ENCODE measurements at regions not wholly inside any gene's neighbourhood (a gene's known extent, or its start where the extent isn't known, plus 50 kb on each side); places are given as distances from the start of the nearest gene placed in this dataset.

DNA sequence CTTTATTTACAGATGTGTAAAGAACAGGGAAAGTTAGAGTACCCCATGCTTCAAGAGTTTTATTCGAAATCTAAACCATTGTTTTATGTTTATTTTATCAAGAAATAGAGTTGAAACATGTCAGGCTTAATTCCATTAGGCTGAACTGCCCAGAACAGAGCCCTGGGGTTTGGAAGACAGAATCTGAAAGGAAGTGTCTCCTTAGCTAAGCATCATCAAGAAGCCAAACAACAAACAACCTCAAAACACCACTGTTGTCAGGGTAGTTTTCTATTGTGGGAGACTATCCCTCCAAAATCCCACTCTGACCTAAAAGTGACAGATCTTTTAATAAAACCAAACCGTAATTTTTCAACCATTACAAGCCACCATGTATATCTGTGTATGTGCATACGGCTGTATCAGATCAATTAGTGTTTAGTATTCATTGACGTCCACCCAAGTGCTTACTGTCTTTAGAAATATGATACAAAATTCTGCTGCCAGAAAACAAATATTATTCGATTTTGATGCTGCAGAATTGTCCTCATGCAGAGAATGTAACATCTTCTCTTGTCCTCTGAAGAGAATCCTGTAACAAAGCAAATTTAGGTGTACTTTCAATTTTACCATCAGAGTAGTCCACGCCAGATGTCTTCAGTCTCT lies 271.9 kb upstream of the TMEM161B start:
- no peak for DNase-seq

DNA sequence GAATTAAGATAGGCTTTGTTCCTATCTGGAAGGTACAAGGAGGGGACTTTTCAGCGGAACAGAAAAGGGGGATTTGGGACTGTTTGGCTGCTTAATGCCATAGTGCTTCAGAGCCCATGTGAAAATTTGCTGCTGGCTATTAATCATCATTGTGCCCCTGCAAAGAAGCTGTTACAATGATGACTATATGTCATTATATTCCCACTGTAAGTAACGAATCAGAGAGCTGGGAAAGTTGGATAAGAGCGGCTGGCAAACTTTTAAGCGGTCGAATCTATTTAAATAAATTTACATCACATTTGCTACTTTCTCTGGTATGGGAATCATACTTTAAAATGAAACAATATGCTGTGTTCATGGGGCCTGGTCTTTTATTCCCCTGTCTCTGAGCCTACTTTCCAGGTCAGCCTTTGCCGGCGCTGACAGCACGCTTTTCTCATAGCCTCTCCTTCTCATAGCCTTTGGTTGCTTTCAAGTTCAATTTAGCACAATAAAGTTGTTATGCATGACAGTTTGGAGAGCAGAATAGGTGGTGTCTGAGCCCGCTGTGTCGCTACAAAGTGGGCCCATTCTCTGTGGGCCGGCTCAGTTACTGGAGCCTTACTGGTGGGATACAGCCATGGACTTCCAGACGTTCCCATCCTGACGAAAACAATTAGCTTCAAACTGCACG lies 271.2 kb upstream of the TMEM161B start:
- DNase-seq = no peak

DNA sequence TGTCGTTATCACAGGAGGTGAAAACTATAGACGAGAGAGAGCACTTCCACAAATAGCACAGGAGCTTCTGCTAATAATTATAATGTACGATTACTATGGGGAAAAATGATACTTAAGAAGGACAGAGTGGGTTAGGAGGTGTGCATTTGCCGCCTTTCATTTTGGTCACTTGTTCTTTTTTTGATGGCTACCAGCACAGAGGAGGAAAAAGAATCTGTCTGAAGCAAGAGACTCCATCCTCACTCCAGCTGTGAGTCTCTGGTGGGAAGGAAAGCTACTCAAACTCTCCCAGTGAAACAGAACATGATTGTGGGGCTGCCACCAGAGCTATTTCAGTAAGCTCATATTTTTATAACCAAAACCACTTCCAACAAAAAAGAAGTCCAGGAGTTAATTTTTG lies 270.4 kb upstream of the TMEM161B start:
- DNase-seq = no peak

DNA sequence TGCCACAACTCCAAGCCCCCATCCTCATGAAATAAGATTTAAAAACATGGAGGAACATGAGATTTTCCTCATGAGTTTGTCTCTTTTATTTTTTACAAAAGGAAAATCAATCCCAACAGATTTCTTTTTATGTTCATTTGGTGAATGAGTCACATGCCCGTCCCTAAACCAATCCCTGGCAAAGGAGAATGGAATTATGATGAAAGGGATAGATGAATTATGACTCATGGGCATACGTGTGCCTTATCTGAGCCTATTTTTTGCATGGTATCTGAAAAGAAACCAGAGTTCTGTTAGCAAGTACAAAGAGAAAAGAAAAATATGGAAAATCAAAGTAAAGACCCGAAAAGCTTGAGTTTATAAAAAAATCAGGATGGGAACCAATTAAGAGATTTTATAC lies 267.5 kb upstream of the TMEM161B start:
- DNase-seq = no peak

DNA sequence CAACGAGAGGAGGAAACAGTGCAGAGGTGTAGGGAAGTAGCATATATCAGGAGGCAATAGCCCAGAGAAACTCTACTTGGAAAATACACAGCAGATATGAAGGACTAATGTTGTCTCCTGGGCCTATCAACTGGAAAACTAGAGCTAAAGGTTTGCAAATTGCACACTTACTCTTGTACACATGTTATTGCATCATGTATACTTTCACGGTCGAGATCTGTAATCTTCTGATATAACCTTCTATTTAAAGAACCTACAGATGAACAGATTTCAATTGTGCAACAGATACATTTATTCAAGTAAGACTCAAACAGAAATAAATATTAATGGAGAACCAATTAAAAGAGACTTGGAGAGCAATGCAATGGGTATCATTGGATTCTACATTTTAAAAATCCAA lies 256.3 kb upstream of the TMEM161B start:
- DNase-seq = no peak

DNA sequence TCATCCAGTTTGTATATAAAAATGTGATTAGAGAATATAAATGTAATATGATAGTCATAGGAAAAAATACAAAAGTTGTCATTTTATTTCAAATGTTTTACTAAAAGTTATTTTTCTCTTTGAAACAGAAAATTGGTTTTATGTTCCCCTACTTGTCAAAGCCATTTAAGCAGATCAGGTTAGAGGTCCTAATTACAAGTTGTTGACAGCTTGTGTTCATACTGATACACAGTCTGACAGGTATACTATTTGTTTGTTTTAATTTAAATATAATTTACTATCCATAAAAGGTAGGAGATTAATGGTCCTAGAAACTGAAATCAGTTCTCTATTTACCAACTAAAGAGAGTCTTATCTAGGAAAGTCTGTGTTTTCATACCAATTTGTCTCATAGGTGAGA lies 250.4 kb upstream of the TMEM161B start:
- no peak for DNase-seq

DNA sequence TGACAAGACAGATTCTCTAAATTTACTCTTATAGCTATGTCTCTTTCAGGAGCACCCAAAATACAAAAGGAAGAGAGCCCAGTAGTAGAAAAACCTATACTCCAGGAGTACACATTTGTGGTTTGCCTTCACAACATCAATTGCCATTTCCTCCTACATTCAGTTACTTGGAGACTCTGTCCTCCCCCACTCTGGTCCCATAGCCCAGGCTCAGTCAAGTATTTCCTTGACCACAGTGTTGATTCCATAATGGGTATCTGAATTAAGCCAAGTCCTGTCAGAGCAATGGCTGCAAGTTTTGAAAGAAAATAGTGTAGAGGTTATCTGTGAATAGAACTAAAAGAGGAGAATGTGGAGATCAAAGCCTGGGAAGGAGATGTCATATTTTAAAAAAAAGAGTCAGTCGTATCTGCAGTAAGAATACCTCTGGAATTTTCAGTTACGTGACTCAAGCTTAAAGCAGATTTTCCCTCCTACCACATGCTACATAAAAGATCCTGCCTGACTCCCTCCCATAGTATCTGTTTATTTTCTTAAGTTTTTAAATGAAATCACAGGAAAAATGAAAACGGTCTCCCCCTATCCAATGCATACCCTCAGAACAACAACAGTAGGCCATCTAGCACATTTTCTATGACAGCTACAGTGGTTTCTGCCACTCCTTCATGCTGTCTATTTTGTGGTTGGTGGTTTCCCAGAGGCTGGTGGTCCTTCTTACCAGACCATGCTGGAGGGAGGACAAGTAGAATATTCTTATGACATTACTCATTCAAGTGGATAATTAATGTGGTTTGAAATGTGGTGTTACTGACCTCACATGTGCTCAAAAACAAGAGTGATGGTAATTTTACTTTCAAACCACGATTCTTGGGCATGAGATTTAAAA lies 249.7 kb upstream of the TMEM161B start:
- no peak for DNase-seq

DNA sequence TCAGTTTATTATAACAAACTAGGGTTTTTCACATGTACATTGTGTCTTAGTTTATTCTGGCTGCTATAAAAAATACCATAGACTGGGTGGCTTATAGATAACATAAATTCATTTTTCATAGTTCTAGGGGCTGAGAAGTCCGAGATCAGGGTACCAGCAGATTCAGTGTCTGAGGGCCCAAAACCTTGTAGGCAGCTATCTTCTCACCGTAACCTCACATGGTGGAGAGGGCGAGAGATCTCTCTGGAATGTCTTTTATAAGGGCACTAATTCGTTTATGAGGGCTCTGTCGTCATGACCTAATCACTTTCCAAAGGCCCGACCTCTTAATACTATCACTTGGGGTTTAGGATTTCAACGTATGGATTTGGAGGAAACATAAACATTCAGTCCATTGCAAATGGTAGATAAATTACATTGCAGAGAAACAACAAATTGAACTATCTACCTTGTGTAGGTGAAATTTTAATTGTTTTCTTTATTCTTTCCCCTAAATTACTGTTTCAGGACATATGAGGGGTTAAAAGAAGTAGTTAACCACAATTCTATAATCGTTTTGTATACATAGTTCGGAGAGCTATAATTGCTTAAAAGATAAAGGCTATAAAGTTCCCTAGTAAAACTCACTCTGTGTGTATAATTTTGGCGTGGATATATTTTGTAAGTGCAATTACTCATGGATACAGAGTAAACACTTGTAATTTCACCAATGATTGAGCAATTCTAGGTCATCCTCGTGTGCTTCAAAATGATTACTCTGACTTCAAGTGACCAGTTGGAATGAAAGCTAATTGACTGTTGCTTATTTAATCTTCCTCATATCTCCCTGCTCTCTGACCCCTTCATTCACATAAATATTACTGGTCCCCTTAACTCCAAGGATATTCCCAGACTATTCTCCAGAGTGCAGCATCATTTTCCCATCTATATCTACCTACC lies 247.5 kb upstream of the TMEM161B start:
- peak; percentile 18 for DNase-seq

DNA sequence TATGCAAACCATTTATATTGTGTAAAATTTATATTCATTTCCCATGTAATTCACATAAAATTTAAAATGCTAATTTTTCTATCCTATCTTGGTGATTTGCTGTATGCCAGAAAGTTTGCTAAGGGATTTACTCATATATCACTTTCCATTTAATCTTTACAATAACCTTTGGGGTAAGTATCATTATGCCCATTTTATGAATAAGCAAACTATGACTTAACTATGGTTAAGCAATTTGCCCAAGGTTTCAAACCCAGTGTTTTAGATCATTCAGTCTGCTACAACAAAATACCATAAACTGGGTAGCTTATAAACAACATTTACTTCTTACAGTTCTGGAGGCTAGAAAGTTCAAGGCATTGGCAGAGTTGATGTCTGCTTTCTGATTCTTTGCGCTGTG lies 246.4 kb upstream of the TMEM161B start:
- DNase-seq = no peak

DNA sequence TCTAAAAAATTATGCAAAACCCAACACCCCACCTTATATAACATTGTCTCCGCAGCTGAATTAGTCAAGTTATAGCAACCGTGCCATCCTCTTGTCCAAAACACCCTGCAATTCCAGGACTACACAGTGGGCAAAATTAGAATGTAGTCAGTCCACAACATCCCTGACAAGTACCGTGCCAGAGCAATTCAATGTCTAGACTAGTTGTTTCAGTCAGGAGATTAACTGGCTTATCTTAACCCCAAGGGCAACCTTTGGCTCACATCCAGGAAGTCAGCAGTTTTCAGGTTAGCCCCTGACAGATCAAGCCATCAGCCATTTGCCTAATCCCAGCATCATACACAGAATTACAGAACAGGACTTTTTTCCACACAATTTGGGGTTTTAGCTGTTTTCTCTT lies 240.8 kb upstream of the TMEM161B start:
- DNase-seq = no peak

DNA sequence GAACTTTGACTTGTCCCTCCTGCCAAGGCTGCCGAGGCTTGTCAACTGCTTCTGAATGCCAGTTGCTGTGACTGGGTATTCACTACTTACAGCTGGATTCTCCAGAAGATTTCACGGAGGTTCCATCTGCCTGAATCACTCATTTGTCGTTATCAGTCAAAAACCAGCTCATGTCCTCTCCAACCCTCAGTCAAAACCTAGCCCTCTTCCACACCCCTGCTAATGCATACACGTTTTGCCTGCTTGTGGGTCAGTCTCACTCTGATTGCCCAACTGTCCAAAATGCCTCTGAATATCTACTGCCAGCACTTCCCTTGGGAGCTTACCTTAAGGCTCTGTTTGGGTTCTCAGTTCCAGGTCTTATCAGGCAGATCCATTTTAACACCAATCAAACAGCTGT lies 238.6 kb upstream of the TMEM161B start:
- DNase-seq = no peak

DNA sequence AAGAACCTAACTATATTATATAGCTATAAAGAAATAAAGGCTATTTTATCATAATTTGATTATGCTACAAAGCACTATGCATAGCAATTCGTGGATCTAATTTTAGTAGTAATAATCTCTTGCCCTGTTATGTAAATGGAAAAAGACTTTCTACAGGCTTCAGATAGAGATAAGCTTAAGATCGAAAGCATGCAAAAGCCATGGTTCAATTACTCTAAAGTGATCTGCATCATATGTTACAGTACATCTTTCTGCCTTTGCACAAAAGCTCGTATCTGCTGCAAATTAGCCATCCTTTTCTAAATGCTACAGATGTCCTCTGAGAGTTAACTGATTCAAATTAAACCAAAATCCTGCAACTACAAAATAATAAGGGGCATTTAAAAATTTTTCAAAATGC lies 234.8 kb upstream of the TMEM161B start:
- DNase-seq = no peak

DNA sequence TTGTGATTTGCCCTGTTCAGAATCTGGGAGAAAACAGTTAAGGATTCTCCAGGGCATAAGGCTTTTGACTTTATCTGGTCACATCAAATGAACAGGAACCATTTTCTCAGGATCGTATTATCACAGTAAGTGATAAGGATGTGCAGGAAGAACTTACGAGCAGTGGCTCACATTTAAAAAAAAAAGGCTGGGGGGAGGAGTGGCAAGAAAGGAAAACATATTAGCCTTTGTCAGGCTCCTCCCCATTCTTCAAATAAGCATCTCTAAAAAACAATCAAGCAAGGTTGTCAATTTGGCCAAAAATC lies 234.3 kb upstream of the TMEM161B start:
- no peak for DNase-seq

DNA sequence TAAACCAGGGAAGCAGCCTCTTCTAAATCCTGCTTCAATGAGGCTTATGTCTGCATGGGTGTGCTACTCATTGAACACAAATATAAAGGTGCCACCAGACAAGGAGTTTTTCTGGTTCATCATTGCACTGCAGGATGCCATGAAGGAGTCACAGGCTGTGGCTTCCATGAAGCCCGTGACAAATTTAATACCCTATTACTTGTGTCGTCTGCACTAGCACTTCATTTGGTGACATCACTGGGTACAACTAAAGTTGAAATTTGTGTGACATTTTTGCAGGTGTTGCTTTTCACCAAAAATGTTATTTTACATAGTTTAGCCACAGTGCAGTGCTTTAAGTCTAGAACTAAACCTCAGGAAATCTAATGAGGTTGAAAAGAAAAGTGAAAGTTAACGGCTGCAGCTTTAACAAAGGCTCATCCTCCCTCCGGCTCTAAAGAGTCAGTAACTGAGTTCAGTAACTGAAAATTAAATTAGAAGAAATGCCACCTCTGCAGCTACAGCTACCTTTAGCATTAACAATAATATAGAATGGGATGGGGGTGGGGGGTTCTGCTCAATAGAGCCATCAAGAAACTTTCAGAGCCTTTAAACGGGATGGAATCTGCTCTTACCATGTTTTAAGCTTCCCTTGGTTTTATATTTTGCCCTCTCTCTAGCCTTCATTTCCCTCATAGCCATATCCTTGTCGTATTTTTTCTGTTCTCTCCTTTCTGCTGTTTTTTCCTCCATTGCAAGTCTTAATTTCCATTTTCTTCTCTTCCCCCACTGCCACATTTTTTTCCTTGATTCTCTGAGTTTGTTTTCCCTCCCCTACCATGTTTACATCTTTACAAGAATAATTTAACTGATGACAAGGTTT lies 233.8 kb upstream of the TMEM161B start:
- no peak for DNase-seq

DNA sequence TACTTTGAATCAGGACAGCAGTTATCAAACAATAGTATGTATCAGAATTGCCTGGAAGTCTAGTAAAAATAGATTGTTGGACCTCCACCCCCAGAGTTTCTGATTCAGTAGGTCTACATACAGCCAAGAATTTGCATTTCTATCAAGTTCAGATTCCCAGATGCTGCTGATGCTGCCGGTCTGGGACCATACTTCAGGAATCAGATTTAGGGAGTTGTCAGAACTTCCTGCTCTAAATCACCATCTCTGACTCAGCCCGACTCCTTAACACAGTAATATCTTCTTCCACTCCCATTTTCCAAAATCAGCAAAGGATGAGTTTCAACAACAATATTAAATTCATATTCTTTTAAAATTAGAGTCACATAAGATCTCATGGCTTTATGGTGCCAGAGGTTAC lies 227.2 kb upstream of the TMEM161B start:
- no peak for DNase-seq

DNA sequence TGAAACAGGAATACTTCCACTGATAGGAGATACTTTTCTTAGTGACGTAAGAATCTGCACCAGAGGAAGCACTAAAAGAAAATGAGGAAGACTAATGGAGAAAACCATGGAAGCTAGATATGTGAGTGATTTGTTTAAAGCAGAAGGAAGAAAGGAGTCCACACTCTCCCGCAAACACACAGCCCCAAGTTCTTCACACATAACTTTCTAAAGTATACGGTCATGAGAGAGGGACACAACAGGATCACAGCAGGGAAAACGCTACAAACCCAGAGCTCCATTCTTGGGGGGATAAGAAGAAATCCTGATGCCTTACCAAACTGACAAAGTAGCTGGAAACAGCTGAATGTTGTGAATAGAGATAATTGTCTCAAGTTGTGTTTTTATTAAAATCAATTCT lies 222.2 kb upstream of the TMEM161B start:
- DNase-seq = no peak

DNA sequence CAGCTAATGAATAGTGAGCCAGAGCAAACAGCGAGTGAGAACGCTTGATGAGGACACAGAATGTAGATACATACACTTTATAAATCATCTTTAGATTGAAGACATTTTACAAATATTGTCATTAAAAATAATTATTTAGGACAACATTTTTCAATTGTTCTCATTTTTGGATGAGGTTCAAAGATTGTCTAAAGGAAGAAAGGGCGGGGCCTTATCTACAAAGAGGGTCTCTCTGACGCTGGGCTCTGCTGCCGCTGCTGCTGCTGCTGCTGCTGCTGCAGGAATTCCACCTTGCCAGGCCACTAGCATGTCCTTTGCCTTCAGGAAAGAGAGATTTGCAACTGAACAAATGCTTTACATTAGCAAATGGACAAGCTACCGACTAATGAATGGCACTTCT lies 220.7 kb upstream of the TMEM161B start:
- DNase-seq = no peak

DNA sequence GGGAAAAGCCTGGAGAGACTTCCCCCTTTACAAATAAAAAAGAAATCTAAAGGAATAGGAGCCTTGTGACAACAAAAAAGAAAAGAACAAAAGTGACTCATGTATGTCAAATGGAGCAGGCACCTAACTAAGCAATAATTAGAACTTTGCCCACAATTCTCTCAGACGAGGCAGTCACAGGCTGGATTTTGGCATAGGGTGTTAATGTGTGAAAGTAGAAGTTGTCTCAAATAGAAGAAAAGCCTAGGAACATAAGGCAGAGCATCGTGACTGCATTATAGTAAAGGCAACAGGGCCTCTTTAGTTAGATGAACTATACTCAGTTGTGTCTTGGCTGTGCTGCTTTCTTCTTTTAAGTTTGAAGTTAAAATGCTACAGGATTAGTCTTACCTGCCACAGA lies 219.9 kb upstream of the TMEM161B start:
- DNase-seq = no peak

DNA sequence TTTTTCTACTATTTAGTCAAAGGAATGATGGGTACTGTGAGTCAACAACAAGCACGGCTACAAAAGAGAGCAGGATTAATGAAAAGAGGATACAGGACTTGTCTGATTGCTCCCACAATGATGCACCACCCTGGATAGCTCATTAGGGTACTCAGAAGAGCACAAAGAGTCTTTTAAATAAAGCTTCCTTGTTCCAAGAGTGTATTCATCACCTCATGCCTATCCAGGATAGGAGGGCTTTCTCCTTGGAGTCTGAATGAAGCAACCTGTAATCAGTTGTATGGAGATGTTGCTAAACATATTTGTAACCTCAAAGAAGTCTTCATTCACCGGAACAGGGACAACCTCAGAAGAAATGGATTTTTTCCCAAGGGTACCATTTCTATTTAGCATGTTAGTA lies 219.5 kb upstream of the TMEM161B start:
- no peak for DNase-seq

DNA sequence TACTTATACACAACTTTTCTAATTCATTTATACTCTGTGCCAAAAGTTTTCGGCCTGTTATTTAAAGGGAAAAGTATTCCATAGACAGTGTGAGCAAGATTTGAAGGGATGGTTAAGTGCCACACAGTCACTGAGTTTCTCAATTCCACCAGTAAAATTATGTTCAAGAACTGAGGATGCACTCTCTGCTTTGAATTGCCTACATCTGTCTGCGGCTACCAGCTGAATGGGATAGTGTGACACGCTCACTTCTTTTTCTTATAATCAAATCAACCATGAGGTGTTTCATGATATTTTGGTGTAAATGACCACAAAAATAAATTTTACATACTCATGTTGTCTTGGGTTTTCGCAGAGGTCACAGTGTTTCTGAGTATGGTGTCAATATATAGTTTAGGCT lies 218.4 kb upstream of the TMEM161B start:
- DNase-seq = no peak

DNA sequence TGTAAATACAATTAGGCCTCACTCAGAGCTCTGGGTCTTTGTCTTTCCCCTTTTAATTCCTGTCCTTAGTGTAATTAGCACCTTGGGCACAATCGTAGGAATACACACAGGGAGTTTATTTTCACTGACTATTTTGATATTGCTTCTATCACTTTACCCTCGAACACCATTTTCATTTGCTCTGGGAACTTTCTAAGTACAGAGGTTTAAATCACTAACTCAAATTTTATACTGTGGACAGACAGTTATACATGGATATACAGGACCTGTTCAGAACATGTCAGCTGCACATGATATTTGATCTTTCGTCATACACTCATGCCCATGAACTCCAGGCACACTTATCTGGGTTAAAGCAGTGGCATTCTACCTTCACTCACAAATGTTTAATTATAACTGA lies 217.8 kb upstream of the TMEM161B start:
- DNase-seq = no peak

DNA sequence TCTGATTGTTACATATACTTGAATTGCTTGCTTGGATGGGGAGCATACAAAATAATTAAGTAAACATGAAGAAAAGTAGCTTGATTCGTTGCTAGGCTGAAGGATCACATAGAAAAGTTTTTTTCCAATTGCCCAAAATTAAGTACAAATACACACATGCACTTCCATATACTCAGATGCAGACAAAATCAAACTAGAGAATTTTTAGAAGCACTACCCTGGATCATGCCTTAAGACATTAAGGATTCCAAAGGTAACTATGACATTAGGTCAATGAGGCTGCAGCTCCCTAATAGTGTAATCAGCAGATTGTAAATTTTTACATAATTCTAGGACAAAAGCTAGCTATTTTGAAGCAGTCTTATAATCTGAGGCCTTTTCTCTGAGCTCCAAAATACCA lies 216.9 kb upstream of the TMEM161B start:
- no peak for DNase-seq

Measured in NCI-H187 treated with DMSO at 0.1 percent for 48 hours (cell line).